ENCODE measurements at regions not wholly inside any gene's neighbourhood (a gene's known extent, or its start where the extent isn't known, plus 50 kb on each side); places are given as distances from the start of the nearest gene placed in this dataset.

GRCh38 chr2:147554521-147555107 is 290.2 kb upstream of the ACVR2A start:
- no peaks in the 10 kb centered on the region for H3K36me3 ChIP-seq (replicated peaks; ENCODE audit: control insufficient read depth, insufficient read depth, low read length)
- H3K4me3 ChIP-seq (ENCODE audit: insufficient read depth, low read depth, low read length), result no peak overlapping the region
- DNase-seq, result no peak
- no peaks in the 10 kb centered on the region for H3K27me3 ChIP-seq (ENCODE audit: control insufficient read depth, insufficient read depth, low read length)

GRCh38 chr2:147553775-147554271 is 291.0 kb upstream of the ACVR2A start:
- DNase-seq, result no peak
- no peak overlapping the region for H3K4me3 ChIP-seq (ENCODE audit: insufficient read depth, low read depth, low read length)
- H3K27me3 ChIP-seq (ENCODE audit: control insufficient read depth, insufficient read depth, low read length), result no peaks in the 10 kb centered on the region
- H3K36me3 ChIP-seq (replicated peaks; ENCODE audit: control insufficient read depth, insufficient read depth, low read length), result no peaks in the 10 kb centered on the region

GRCh38 chr2:147550995-147551731 is 293.7 kb upstream of the ACVR2A start:
- Histone ChIP-seq H3K27me3 (ENCODE audit: control insufficient read depth, insufficient read depth, low read length) (no peaks in the 10 kb centered on the region), H3K4me3 (ENCODE audit: insufficient read depth, low read depth, low read length) (no peak overlapping the region), H3K36me3 (replicated peaks; ENCODE audit: control insufficient read depth, insufficient read depth, low read length) (no peaks in the 10 kb centered on the region)
- DNase-seq, result no peak

GRCh38 chr2:147549054-147549453 is 295.8 kb upstream of the ACVR2A start:
- DNase-seq, result no peak
- Histone ChIP-seq H3K4me3 (ENCODE audit: insufficient read depth, low read depth, low read length) (no peak overlapping the region), H3K27me3 (ENCODE audit: control insufficient read depth, insufficient read depth, low read length) (no peaks in the 10 kb centered on the region), H3K36me3 (replicated peaks; ENCODE audit: control insufficient read depth, insufficient read depth, low read length) (no peaks in the 10 kb centered on the region)

- no peak overlapping the region for H3K4me3 ChIP-seq (ENCODE audit: insufficient read depth, low read depth, low read length)
Observed at GRCh38 chr2:147548451-147548850, 296.4 kb upstream of the ACVR2A start.

GRCh38 chr2:147547440-147547839 is 297.4 kb upstream of the ACVR2A start:
- Histone ChIP-seq H3K36me3 (replicated peaks; ENCODE audit: control insufficient read depth, insufficient read depth, low read length) (no peaks in the 10 kb centered on the region), H3K27me3 (ENCODE audit: control insufficient read depth, insufficient read depth, low read length) (no peaks in the 10 kb centered on the region), H3K4me3 (ENCODE audit: insufficient read depth, low read depth, low read length) (no peak overlapping the region)
- DNase-seq, result no peak

More at GRCh38 chr2:147548451-147548850, 296.4 kb upstream of the ACVR2A start:
- Histone ChIP-seq H3K27me3 (ENCODE audit: control insufficient read depth, insufficient read depth, low read length) (no peaks in the 10 kb centered on the region), H3K36me3 (replicated peaks; ENCODE audit: control insufficient read depth, insufficient read depth, low read length) (no peaks in the 10 kb centered on the region)
- DNase-seq, result no peak

- DNase-seq, result no peak
- H3K36me3 ChIP-seq (replicated peaks; ENCODE audit: control insufficient read depth, insufficient read depth, low read length), result no peaks in the 10 kb centered on the region
- H3K4me3 ChIP-seq (ENCODE audit: insufficient read depth, low read depth, low read length), result no peak overlapping the region
- H3K27me3 ChIP-seq (ENCODE audit: control insufficient read depth, insufficient read depth, low read length), result no peaks in the 10 kb centered on the region
Observed at GRCh38 chr2:147546109-147546508, 298.7 kb upstream of the ACVR2A start.

GRCh38 chr2:147543056-147543455 is 301.8 kb upstream of the ACVR2A start:
- no peaks in the 10 kb centered on the region for H3K36me3 ChIP-seq (replicated peaks; ENCODE audit: control insufficient read depth, insufficient read depth, low read length)
- DNase-seq, result no peak
- H3K27me3 ChIP-seq (ENCODE audit: control insufficient read depth, insufficient read depth, low read length), result no peaks in the 10 kb centered on the region
- H3K4me3 ChIP-seq (ENCODE audit: insufficient read depth, low read depth, low read length), result no peak overlapping the region

GRCh38 chr2:147542351-147542750 is 302.5 kb upstream of the ACVR2A start:
- Histone ChIP-seq H3K4me3 (ENCODE audit: insufficient read depth, low read depth, low read length) (no peak overlapping the region), H3K27me3 (ENCODE audit: control insufficient read depth, insufficient read depth, low read length) (no peaks in the 10 kb centered on the region), H3K36me3 (replicated peaks; ENCODE audit: control insufficient read depth, insufficient read depth, low read length) (no peaks in the 10 kb centered on the region)
- DNase-seq, result no peak

- no peak for DNase-seq
- Histone ChIP-seq H3K4me3 (ENCODE audit: insufficient read depth, low read depth, low read length) (no peak overlapping the region), H3K27me3 (ENCODE audit: control insufficient read depth, insufficient read depth, low read length) (no peaks in the 10 kb centered on the region), H3K36me3 (replicated peaks; ENCODE audit: control insufficient read depth, insufficient read depth, low read length) (no peaks in the 10 kb centered on the region)
Observed at GRCh38 chr2:147541314-147541713, 303.5 kb upstream of the ACVR2A start.

- H3K27me3 ChIP-seq (ENCODE audit: control insufficient read depth, insufficient read depth, low read length), result no peaks in the 10 kb centered on the region
- H3K4me3 ChIP-seq (ENCODE audit: insufficient read depth, low read depth, low read length), result no peak overlapping the region
- no peak for DNase-seq
- H3K36me3 ChIP-seq (replicated peaks; ENCODE audit: control insufficient read depth, insufficient read depth, low read length), result no peaks in the 10 kb centered on the region
Observed at GRCh38 chr2:147538821-147539220, 306.0 kb upstream of the ACVR2A start.

GRCh38 chr2:147538088-147538487 is 306.7 kb upstream of the ACVR2A start:
- H3K4me3 ChIP-seq (ENCODE audit: insufficient read depth, low read depth, low read length), result no peak overlapping the region
- H3K27me3 ChIP-seq (ENCODE audit: control insufficient read depth, insufficient read depth, low read length), result no peaks in the 10 kb centered on the region
- no peak for DNase-seq
- no peaks in the 10 kb centered on the region for H3K36me3 ChIP-seq (replicated peaks; ENCODE audit: control insufficient read depth, insufficient read depth, low read length)

- DNase-seq, result no peak
- Histone ChIP-seq H3K36me3 (replicated peaks; ENCODE audit: control insufficient read depth, insufficient read depth, low read length) (no peaks in the 10 kb centered on the region), H3K4me3 (ENCODE audit: insufficient read depth, low read depth, low read length) (no peak overlapping the region), H3K27me3 (ENCODE audit: control insufficient read depth, insufficient read depth, low read length) (no peaks in the 10 kb centered on the region)
Observed at GRCh38 chr2:147531269-147531668, 313.6 kb upstream of the ACVR2A start.

- Histone ChIP-seq H3K36me3 (replicated peaks; ENCODE audit: control insufficient read depth, insufficient read depth, low read length) (no peaks in the 10 kb centered on the region), H3K27me3 (ENCODE audit: control insufficient read depth, insufficient read depth, low read length) (no peaks in the 10 kb centered on the region), H3K4me3 (ENCODE audit: insufficient read depth, low read depth, low read length) (no peak overlapping the region)
- no peak for DNase-seq
Observed at GRCh38 chr2:147530033-147530432, 314.8 kb upstream of the ACVR2A start.

- no peaks in the 10 kb centered on the region for H3K36me3 ChIP-seq (replicated peaks; ENCODE audit: control insufficient read depth, insufficient read depth, low read length)
- no peaks in the 10 kb centered on the region for H3K27me3 ChIP-seq (ENCODE audit: control insufficient read depth, insufficient read depth, low read length)
- no peak overlapping the region for H3K4me3 ChIP-seq (ENCODE audit: insufficient read depth, low read depth, low read length)
- DNase-seq, result no peak
Observed at GRCh38 chr2:147525819-147526489, 318.9 kb upstream of the ACVR2A start.

Measured in H7 (cell line).